ENCODE measurements at regions not wholly inside any gene's neighbourhood (a gene's known extent, or its start where the extent isn't known, plus 50 kb on each side); places are given as distances from the start of the nearest gene placed in this dataset.

- no peak overlapping the region for H3K27ac ChIP-seq
- intact Hi-C loops (cut with DNase I; ENCODE audit: low total_unique reads), result no loop called here
- TF ChIP-seq POLR2A (IDR thresholded peaks at IDR 0.05), result no peak
- TF ChIP-seq CTCF (IDR thresholded peaks at IDR 0.05), result no peak
- H3K4me1 ChIP-seq, result peaks cover 42% of the 10 kb centered on the region
- H3K36me3 ChIP-seq (ENCODE audit: low read depth, missing control alignments), result no peaks in the 10 kb centered on the region
- H3K4me3 ChIP-seq, result no peak overlapping the region
- H3K9me3 ChIP-seq, result no peaks in the 10 kb centered on the region
- 96 to 97% methylated on average over 17 of the region's 17 CpGs for WGBS, 2 donors
- no peak for DNase-seq
- H3K27me3 ChIP-seq, result no peaks in the 10 kb centered on the region
Measured at GRCh38 chr16:85356157-85356556, 243.9 kb upstream of the CIBAR2 start.

- Histone ChIP-seq H3K27ac (no peak overlapping the region), H3K9me3 (no peaks in the 10 kb centered on the region), H3K4me1 (peaks cover 39% of the 10 kb centered on the region), H3K4me3 (no peak overlapping the region), H3K27me3 (no peaks in the 10 kb centered on the region), H3K36me3 (ENCODE audit: low read depth, missing control alignments) (no peaks in the 10 kb centered on the region)
- intact Hi-C loops (cut with DNase I; ENCODE audit: low total_unique reads), result no loop called here
- WGBS, 2 donors, result 93% methylated on average over 12 of the region's 12 CpGs
- DNase-seq, result no peak
- TF ChIP-seq POLR2A (IDR thresholded peaks at IDR 0.05) (no peak), CTCF (IDR thresholded peaks at IDR 0.05) (no peak)
Measured at GRCh38 chr16:85357323-85357722, 245.1 kb upstream of the CIBAR2 start.

GRCh38 chr16:85357924-85358505 is 245.7 kb upstream of the CIBAR2 start:
- intact Hi-C loops (cut with DNase I; ENCODE audit: low total_unique reads), result no loop called here
- Histone ChIP-seq H3K36me3 (ENCODE audit: low read depth, missing control alignments) (no peaks in the 10 kb centered on the region), H3K4me1 (peaks cover 40% of the 10 kb centered on the region), H3K4me3 (no peak overlapping the region), H3K9me3 (no peaks in the 10 kb centered on the region), H3K27ac (no peak overlapping the region), H3K27me3 (no peaks in the 10 kb centered on the region)
- TF ChIP-seq POLR2A (IDR thresholded peaks at IDR 0.05) (no peak), CTCF (IDR thresholded peaks at IDR 0.05) (no peak)
- no peak for DNase-seq
- 94 to 98% methylated on average over 14 to 17 of the region's 17 CpGs for WGBS, 2 donors

GRCh38 chr16:85358704-85359146 is 246.5 kb upstream of the CIBAR2 start:
- no peaks in the 10 kb centered on the region for H3K27me3 ChIP-seq
- peaks cover 44% of the 10 kb centered on the region for H3K4me1 ChIP-seq
- TF ChIP-seq CTCF (IDR thresholded peaks at IDR 0.05) (no peak), POLR2A (IDR thresholded peaks at IDR 0.05) (no peak)
- intact Hi-C loops (cut with DNase I; ENCODE audit: low total_unique reads), result no loop called here
- no peaks in the 10 kb centered on the region for H3K36me3 ChIP-seq (ENCODE audit: low read depth, missing control alignments)
- no peak overlapping the region for H3K27ac ChIP-seq
- DNase-seq, result no peak
- H3K4me3 ChIP-seq, result no peak overlapping the region
- H3K9me3 ChIP-seq, result no peaks in the 10 kb centered on the region
- 91% methylated on average over 10 of the region's 10 CpGs for WGBS, 2 donors

- TF ChIP-seq CTCF (IDR thresholded peaks at IDR 0.05), result no peak
- TF ChIP-seq POLR2A (IDR thresholded peaks at IDR 0.05), result no peak
- intact Hi-C loops (cut with DNase I; ENCODE audit: low total_unique reads), result no loop called here
- no peak overlapping the region for H3K27ac ChIP-seq
- H3K27me3 ChIP-seq, result no peaks in the 10 kb centered on the region
- DNase-seq, result no peak
- 89 to 92% methylated on average over 10 to 21 of the region's 21 CpGs for WGBS, 2 donors
- no peak overlapping the region for H3K4me3 ChIP-seq
- no peaks in the 10 kb centered on the region for H3K9me3 ChIP-seq
- H3K36me3 ChIP-seq (ENCODE audit: low read depth, missing control alignments), result no peaks in the 10 kb centered on the region
- H3K4me1 ChIP-seq, result peaks cover 47% of the 10 kb centered on the region
Measured at GRCh38 chr16:85359147-85359822, 247.0 kb upstream of the CIBAR2 start.
